Kidney (tissue), 13 donors: ENCODE measurements at regions not wholly inside any gene's neighbourhood (a gene's known extent, or its start where the extent isn't known, plus 50 kb on each side); places are given as distances from the start of the nearest gene placed in this dataset.
A peak's percentile ranks its signal among the peaks of the same experiment; 100 is the strongest.
"Not testable (repeated sequence)": the region's sequence is repeated elsewhere in the genome, so short reads cannot be mapped to it uniquely, and the experiment has no call there.

Source experiments
- DNase-seq, 5 donors: peaks; one replicate each; pipeline ENCODE4 v3.0.0-alpha.2; 2013 to 2020
- FAIRE-seq: peaks from 2 replicates; lab custom pipeline; 2012; peaks lifted over from hg19 to GRCh38; lab: Jason Lieb, UNC
- H3K27ac ChIP-seq, 2 donors: one replicate each; pipeline ENCODE4 v1.7.0; 2013; ENCODE audit warnings: low read depth in 2 of 2, low read length in 2 of 2, inconsistent platforms in 1 of 2
- H3K27me3 ChIP-seq: one replicate; pipeline ENCODE4 v1.7.1; 2013; ENCODE audit warnings: low read length, inconsistent platforms; ENCODE audit not compliant: control insufficient read depth, insufficient read depth
- H3K36me3 ChIP-seq, 3 donors: one replicate each; pipeline versions ENCODE4 v1.7.0 to v1.7.1; 2013; ENCODE audit warnings: low read length in 3 of 3, control low read depth in 1 of 3, inconsistent platforms in 1 of 3; ENCODE audit not compliant: insufficient read depth in 3 of 3, control insufficient read depth in 2 of 3
- H3K4me1 ChIP-seq, 3 donors: one replicate each; pipeline versions ENCODE4 v1.7.0 to v1.7.1; 2013; ENCODE audit warnings: low read length in 3 of 3, inconsistent platforms in 1 of 3, low read depth in 1 of 3; ENCODE audit not compliant: control insufficient read depth in 2 of 3, insufficient read depth in 2 of 3
- H3K4me3 ChIP-seq, 3 donors: one replicate each; pipeline versions ENCODE4 v1.7.0 to v1.8.1; 2013; ENCODE audit warnings: low read length in 3 of 3, control low read depth in 1 of 3, inconsistent platforms in 1 of 3
- H3K9ac ChIP-seq, 3 donors: one replicate each; pipeline versions ENCODE4 v1.7.0 to v1.7.1; 2013; ENCODE audit warnings: low read length in 3 of 3, control low read depth in 1 of 3, inconsistent platforms in 1 of 3
- H3K9me3 ChIP-seq, 3 donors: one replicate each; pipeline versions ENCODE4 v1.7.0 to v1.7.1; 2013; ENCODE audit warnings: low read length in 3 of 3, control low read depth in 1 of 3, inconsistent platforms in 1 of 3; ENCODE audit not compliant: control insufficient read depth in 2 of 3, insufficient read depth in 1 of 3
- CTCF ChIP-seq: IDR thresholded peaks from 3 replicates; pipeline ENCODE4 v1.5.1; 2012; ENCODE audit warnings: mild to moderate bottlenecking, moderate library complexity, borderline replicate concordance; ENCODE audit not compliant: insufficient read depth; ENCODE audit errors: extremely low read depth
- intact Hi-C: fragments of 100-400 bp; cut with DNase I; formaldehyde crosslinking; loops from one replicate; pipeline ENCODE4 v1.11.1; 2022
- donor health status: control.
- donor health status: control.
- donor health status: control.
- donor health status: control.
- donor health status: control.
- donor health status: DM: yes; HTN: yes; CAD: no.
- donor health status: Normal renal cell carcinoma (clear cell type).

DNA sequence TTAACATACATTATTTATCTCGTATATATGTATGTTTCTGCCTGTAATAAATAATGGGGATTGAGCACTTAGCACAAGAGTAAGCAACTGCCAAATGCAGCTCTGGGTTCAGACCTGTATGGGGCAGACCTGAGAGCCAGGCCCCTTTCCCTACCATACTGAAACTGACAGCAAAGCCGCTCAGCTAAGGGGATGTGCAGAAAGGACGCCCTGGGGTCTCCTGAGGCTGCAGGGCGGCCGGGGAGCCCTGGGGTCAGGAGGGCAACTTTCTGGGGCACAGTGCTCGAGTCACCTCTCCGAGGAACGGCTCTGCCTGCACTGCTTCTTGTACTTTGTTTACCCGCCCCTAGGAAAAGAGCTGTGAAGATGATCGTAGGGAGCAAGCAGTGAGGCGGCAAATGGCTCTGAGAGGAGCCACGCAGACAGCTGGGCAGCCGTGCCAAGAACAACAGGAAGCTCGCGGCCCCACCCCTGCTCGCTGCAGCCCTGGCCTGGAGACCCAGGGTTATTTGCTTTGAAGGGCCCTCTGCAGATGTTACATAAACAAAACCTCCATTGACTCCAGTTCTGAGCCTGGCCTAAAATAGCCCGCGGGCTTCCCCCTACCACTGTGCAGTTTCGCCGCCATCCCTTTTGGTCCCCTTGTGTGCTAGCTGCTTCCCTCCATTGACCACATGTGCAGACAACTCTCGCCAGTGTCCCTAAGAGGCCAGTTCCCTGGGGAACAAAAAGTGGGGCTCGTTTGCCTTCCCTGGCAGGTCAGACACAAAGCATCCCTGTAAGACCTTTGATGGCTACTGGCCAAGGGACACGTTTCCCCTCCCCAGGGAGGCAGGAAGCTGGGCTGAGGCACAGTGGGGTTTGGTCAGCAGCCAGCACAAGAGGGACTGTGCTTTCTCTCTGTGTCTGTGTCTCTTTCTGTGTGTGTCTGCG lies 111.3 kb upstream of the LNX1 start:
- FAIRE-seq (no peak), DNase-seq (peak; percentile 78 to 97 (median 80))
- H3K36me3 ChIP-seq: no peaks in the 10 kb centered on the region
- TF ChIP-seq CTCF: no peak
- peaks cover 0 to 24% (median 18%) of the 10 kb centered on the region in 3 donors for H3K4me1 ChIP-seq
- peak overlapping the region; percentile 38 to 61 for H3K27ac ChIP-seq
- no peaks in the 10 kb centered on the region for H3K27me3 ChIP-seq
- H3K4me3 ChIP-seq: peak overlapping the region in 2 of 3 donors; percentile 35 to 53
- peak overlapping the region in 1 of 3 donors; percentile 37 for H3K9ac ChIP-seq
- intact Hi-C loops: no loop called here
- no peaks in the 10 kb centered on the region for H3K9me3 ChIP-seq

GRCh38 chr4:53701260-53701659 lies 110.0 kb upstream of the LNX1 start:
- FAIRE-seq, H3K36me3 ChIP-seq, H3K9me3 ChIP-seq, H3K9ac ChIP-seq, DNase-seq, H3K4me3 ChIP-seq, H3K27ac ChIP-seq, intact Hi-C loops, H3K27me3 ChIP-seq: not testable (repeated sequence)
- H3K4me1 ChIP-seq: peaks cover 0 to 19% (median 16%) of the 10 kb centered on the region in 3 donors

- H3K4me3 ChIP-seq, H3K9me3 ChIP-seq, H3K36me3 ChIP-seq, H3K27me3 ChIP-seq, DNase-seq, intact Hi-C loops, H3K9ac ChIP-seq, H3K27ac ChIP-seq, FAIRE-seq: not testable (repeated sequence)
- H3K4me1 ChIP-seq: peaks cover 0 to 15% (median 13%) of the 10 kb centered on the region in 3 donors
Measured at GRCh38 chr4:53699310-53699709, 108.0 kb upstream of the LNX1 start.

- Histone ChIP-seq H3K4me1 (peaks cover 0 to 2% (median 0%) of the 10 kb centered on the region in 3 donors), H3K9ac (no peak overlapping the region), H3K36me3 (no peaks in the 10 kb centered on the region), H3K4me3 (peak overlapping the region in 1 of 3 donors; percentile 3), H3K27ac (no peak overlapping the region), H3K27me3 (no peaks in the 10 kb centered on the region), H3K9me3 (no peaks in the 10 kb centered on the region)
- no peak for FAIRE-seq
- intact Hi-C loops: no loop called here
- no peak for DNase-seq
- no peak for TF ChIP-seq CTCF
Measured at GRCh38 chr4:53697016-53697685, 105.9 kb upstream of the LNX1 start.
